ENCODE measurements at regions not wholly inside any gene's neighbourhood (a gene's known extent, or its start where the extent isn't known, plus 50 kb on each side); places are given as distances from the start of the nearest gene placed in this dataset.

GRCh38 chr3:26763723-26764122 is 141.2 kb downstream of the LRRC3B start:
- H3K4me3 ChIP-seq (ENCODE audit: low read length): no peak overlapping the region
- DNase-seq (ENCODE audit: low read depth): no peak
- TF ChIP-seq CTCF (IDR thresholded peaks at IDR 0.05; ENCODE audit: insufficient read depth, low read depth, low read length, missing control alignments): no peak

GRCh38 chr3:26766031-26766430 is 143.5 kb downstream of the LRRC3B start:
- TF ChIP-seq CTCF (IDR thresholded peaks at IDR 0.05; ENCODE audit: insufficient read depth, low read depth, low read length, missing control alignments): no peak
- no peak overlapping the region for H3K4me3 ChIP-seq (ENCODE audit: low read length)
- DNase-seq (ENCODE audit: low read depth): no peak

GRCh38 chr3:26768068-26768651 is 145.6 kb downstream of the LRRC3B start:
- no peak for DNase-seq (ENCODE audit: low read depth)

GRCh38 chr3:26799679-26800317 is 177.2 kb downstream of the LRRC3B start:
- no peak for TF ChIP-seq CTCF (IDR thresholded peaks at IDR 0.05; ENCODE audit: insufficient read depth, low read depth, low read length, missing control alignments)
- DNase-seq (ENCODE audit: low read depth): no peak

More at GRCh38 chr3:26768068-26768651, 145.6 kb downstream of the LRRC3B start:
- TF ChIP-seq CTCF (IDR thresholded peaks at IDR 0.05; ENCODE audit: insufficient read depth, low read depth, low read length, missing control alignments): no peak
- no peak overlapping the region for H3K4me3 ChIP-seq (ENCODE audit: low read length)

GRCh38 chr3:26807272-26807671 is 184.7 kb downstream of the LRRC3B start:
- DNase-seq (ENCODE audit: low read depth): peak; percentile 17
- TF ChIP-seq CTCF (IDR thresholded peaks at IDR 0.05; ENCODE audit: insufficient read depth, low read depth, low read length, missing control alignments): no peak
- no peak overlapping the region for H3K4me3 ChIP-seq (ENCODE audit: low read length)

More at GRCh38 chr3:26799679-26800317, 177.2 kb downstream of the LRRC3B start:
- H3K4me3 ChIP-seq (ENCODE audit: low read length): no peak overlapping the region

GRCh38 chr3:26825454-26825853 is 202.9 kb downstream of the LRRC3B start:
- DNase-seq (ENCODE audit: low read depth): no peak
- no peak for TF ChIP-seq CTCF (IDR thresholded peaks at IDR 0.05; ENCODE audit: insufficient read depth, low read depth, low read length, missing control alignments)
- H3K4me3 ChIP-seq (ENCODE audit: low read length): no peak overlapping the region

- TF ChIP-seq CTCF (IDR thresholded peaks at IDR 0.05; ENCODE audit: insufficient read depth, low read depth, low read length, missing control alignments): no peak
- H3K4me3 ChIP-seq (ENCODE audit: low read length): no peak overlapping the region
- DNase-seq (ENCODE audit: low read depth): no peak
Observed at GRCh38 chr3:26827169-26827568, 204.6 kb downstream of the LRRC3B start.
